ENCODE measurements at regions not wholly inside any gene's neighbourhood (a gene's known extent, or its start where the extent isn't known, plus 50 kb on each side); places are given as distances from the start of the nearest gene placed in this dataset.

DNA sequence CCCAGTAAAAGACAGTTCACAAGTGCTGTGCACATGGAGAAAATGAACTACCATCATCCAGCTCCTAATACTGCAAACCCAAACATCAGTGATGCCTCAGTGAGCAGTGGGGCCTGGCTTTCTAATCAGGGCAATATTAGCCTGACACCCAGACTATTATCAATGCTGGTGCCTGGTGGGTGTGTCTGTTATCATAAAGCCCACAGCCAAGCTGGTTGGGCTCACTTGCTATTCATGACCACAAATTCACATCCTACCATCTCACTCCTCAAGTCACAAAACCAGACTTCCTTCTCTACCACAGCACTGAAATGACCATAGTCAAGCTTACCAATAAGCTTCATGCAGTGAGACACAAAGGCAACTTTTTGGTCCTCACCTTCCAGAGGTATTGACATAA lies 180.8 kb upstream of the PLN start:
- CTCF ChIA-PET: no interaction called here

GRCh38 chr6:118370722-118371121 lies 177.4 kb upstream of the PLN start:
- POLR2A ChIA-PET: no interaction called here
- no peak for TF ChIP-seq ZNF671 (CRISPR knock-in tag; IDR thresholded peaks at IDR 0.05)
- TF ChIP-seq NR2C2 (CRISPR knock-in tag; IDR thresholded peaks at IDR 0.05): no peak
- TF ChIP-seq SMAD4 (CRISPR knock-in tag; IDR thresholded peaks at IDR 0.05): no peak
- no peak for TF ChIP-seq SP1 (CRISPR knock-in tag; conservative IDR thresholded peaks at IDR 0.05)
- no peak for TF ChIP-seq ETV6 (CRISPR knock-in tag; IDR thresholded peaks at IDR 0.05)
- TF ChIP-seq FOXJ3 (CRISPR knock-in tag; IDR thresholded peaks at IDR 0.05; ENCODE audit: borderline replicate concordance): no peak
- no peaks in the 10 kb centered on the region for H3K4me1 Mint-ChIP-seq

More for the DNA sequence above, 180.8 kb upstream of the PLN start:
- Mint-ChIP-seq H3K27ac (no peak overlapping the region), H3K36me3 (0 out of 2 replicates have a peak, but pooled peaks cover 3% of the 10 kb centered on the region), H3K4me1 (peaks cover 10% of the 10 kb centered on the region; the same call in 1 of the 2 replicates), H3K9me3 (peaks cover 24% of the 10 kb centered on the region), H3K27me3 (ENCODE audit: low read depth) (no peaks in the 10 kb centered on the region), H3K4me3 (no peak overlapping the region)
- TF ChIP-seq ZBTB43 (CRISPR knock-in tag; IDR thresholded peaks at IDR 0.05) (no peak), GTF2I (CRISPR knock-in tag; conservative IDR thresholded peaks at IDR 0.05) (no peak), CTCF (IDR thresholded peaks at IDR 0.05) (no peak), NR2C2 (CRISPR knock-in tag; IDR thresholded peaks at IDR 0.05) (no peak)
- TF ChIP-seq, protein P1, sequence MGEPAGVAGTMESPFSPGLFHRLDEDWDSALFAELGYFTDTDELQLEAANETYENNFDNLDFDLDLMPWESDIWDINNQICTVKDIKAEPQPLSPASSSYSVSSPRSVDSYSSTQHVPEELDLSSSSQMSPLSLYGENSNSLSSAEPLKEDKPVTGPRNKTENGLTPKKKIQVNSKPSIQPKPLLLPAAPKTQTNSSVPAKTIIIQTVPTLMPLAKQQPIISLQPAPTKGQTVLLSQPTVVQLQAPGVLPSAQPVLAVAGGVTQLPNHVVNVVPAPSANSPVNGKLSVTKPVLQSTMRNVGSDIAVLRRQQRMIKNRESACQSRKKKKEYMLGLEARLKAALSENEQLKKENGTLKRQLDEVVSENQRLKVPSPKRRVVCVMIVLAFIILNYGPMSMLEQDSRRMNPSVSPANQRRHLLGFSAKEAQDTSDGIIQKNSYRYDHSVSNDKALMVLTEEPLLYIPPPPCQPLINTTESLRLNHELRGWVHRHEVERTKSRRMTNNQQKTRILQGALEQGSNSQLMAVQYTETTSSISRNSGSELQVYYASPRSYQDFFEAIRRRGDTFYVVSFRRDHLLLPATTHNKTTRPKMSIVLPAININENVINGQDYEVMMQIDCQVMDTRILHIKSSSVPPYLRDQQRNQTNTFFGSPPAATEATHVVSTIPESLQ (CRISPR knock-in tag; IDR thresholded peaks at IDR 0.05): no peak
- POLR2A ChIA-PET: no interaction called here
- ATAC-seq: no peak
- DNase-seq (ENCODE audit: low spot score): no peak

DNA sequence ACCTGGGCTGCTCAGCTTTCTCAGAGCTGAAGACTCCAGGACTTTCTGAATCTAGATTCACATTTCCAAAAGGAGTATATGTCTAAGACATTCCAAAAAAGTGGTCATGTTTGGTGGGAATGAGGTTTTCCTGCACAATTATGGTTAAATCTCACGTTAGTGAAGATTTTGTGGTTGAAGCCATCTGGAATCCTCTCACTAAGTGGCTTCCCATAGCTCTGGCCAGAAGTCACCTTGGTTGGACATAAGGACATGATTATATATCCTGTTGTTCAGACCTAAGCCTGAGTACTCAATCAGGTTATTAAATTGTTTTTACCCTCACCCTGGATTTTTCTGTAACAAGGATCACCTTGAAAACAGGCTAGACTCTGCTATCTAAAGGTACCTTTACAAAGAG lies 176.1 kb upstream of the PLN start:
- POLR2A ChIA-PET: no interaction called here
- peaks cover 24% of the 10 kb centered on the region for H3K9me3 Mint-ChIP-seq

More at GRCh38 chr6:118370722-118371121, 177.4 kb upstream of the PLN start:
- CTCF ChIA-PET: no interaction called here
- no peak for ATAC-seq
- Mint-ChIP-seq H3K4me3 (no peak overlapping the region), H3K27me3 (ENCODE audit: low read depth) (no peaks in the 10 kb centered on the region), H3K27ac (no peak overlapping the region), H3K36me3 (0 out of 2 replicates have a peak, but pooled peaks cover 3% of the 10 kb centered on the region), H3K9me3 (peaks cover 24% of the 10 kb centered on the region)
- no peak for DNase-seq (ENCODE audit: low spot score)

More for the DNA sequence above, 176.1 kb upstream of the PLN start:
- no peak for DNase-seq (ENCODE audit: low spot score)
- no peaks in the 10 kb centered on the region for H3K27me3 Mint-ChIP-seq (ENCODE audit: low read depth)
- H3K27ac Mint-ChIP-seq: no peak overlapping the region
- ATAC-seq: no peak
- CTCF ChIA-PET: no interaction called here
- H3K4me1 Mint-ChIP-seq: 0 out of 2 replicates have a peak, but pooled peaks cover 1% of the 10 kb centered on the region
- TF ChIP-seq IRF2 (CRISPR knock-in tag; IDR thresholded peaks at IDR 0.05; ENCODE audit: borderline replicate concordance, low read depth) (no peak), AR (CRISPR knock-in tag; IDR thresholded peaks at IDR 0.05) (no peak)
- H3K4me3 Mint-ChIP-seq: no peak overlapping the region
- 0 out of 2 replicates have a peak, but pooled peaks cover 3% of the 10 kb centered on the region for H3K36me3 Mint-ChIP-seq

Data from WTC11 (cell line).